22Rv1 (cell line): ENCODE measurements at regions not wholly inside any gene's neighbourhood (a gene's known extent, or its start where the extent isn't known, plus 50 kb on each side); places are given as distances from the start of the nearest gene placed in this dataset.
"Not testable (repeated sequence)": the region's sequence is repeated elsewhere in the genome, so short reads cannot be mapped to it uniquely, and the experiment has no call there.

Experiments used
- ZFX ChIP-seq: fragments of 450-650 bp; IDR thresholded peaks from 2 replicates; pipeline ENCODE4 v1.6.1; 2017; ENCODE audit warnings: antibody characterized with exemption, borderline replicate concordance
- TF ChIP-seq, protein P1 (sequence below): fragments of 450-650 bp; IDR thresholded peaks from 2 replicates; pipeline ENCODE4 v1.5.1; 2017; ENCODE audit warnings: mild to moderate bottlenecking

DNA sequence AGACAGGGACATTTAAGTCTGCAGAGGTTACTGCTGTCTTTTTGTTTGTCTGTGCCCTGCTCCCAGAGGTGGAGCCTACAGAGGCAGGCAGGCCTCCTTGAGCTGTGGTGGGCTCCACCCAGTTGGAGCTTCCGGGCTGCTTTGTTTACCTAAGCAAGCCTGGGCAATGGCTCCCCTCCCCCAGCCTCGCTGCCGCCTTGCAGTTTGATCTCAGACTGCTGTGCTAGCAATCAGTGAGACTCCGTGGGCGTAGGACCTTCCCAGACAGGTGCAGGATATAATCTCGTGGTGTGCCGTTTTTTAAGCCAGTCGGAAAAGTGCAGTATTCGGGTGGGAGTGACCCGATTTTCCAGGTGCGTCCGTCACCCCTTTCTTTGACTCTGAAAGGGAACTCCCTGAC, 248.9 kb upstream of the WSB1 start:
- TF ChIP-seq, protein P1, sequence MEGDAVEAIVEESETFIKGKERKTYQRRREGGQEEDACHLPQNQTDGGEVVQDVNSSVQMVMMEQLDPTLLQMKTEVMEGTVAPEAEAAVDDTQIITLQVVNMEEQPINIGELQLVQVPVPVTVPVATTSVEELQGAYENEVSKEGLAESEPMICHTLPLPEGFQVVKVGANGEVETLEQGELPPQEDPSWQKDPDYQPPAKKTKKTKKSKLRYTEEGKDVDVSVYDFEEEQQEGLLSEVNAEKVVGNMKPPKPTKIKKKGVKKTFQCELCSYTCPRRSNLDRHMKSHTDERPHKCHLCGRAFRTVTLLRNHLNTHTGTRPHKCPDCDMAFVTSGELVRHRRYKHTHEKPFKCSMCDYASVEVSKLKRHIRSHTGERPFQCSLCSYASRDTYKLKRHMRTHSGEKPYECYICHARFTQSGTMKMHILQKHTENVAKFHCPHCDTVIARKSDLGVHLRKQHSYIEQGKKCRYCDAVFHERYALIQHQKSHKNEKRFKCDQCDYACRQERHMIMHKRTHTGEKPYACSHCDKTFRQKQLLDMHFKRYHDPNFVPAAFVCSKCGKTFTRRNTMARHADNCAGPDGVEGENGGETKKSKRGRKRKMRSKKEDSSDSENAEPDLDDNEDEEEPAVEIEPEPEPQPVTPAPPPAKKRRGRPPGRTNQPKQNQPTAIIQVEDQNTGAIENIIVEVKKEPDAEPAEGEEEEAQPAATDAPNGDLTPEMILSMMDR = not testable (repeated sequence)
- TF ChIP-seq ZFX = not testable (repeated sequence)
